GM19099 (cell line): ENCODE measurements at regions not wholly inside any gene's neighbourhood (a gene's known extent, or its start where the extent isn't known, plus 50 kb on each side); places are given as distances from the start of the nearest gene placed in this dataset.

Source experiments
- POLR2A ChIP-seq: IDR thresholded peaks from 3 replicates; pipeline ENCODE4 v1.6.1; 2011; ENCODE audit warnings: low read depth; ENCODE audit not compliant: insufficient read length; ENCODE audit errors: extremely low read depth

GRCh38 chr1:172887162-172887561 lies 163.6 kb downstream of the TNFSF18 start:
- no peak for TF ChIP-seq POLR2A

GRCh38 chr1:172893146-172893841 lies 157.4 kb downstream of the TNFSF18 start:
- TF ChIP-seq POLR2A, result no peak

- no peak for TF ChIP-seq POLR2A
Observed at GRCh38 chr1:172894349-172895049, 156.2 kb downstream of the TNFSF18 start.

GRCh38 chr1:172895050-172895460 lies 155.7 kb downstream of the TNFSF18 start:
- TF ChIP-seq POLR2A, result no peak

- TF ChIP-seq POLR2A, result no peak
Observed at GRCh38 chr1:172895761-172896160, 155.0 kb downstream of the TNFSF18 start.

- TF ChIP-seq POLR2A, result no peak
Observed at GRCh38 chr1:172897738-172898137, 153.0 kb downstream of the TNFSF18 start.

GRCh38 chr1:172898866-172899265 lies 151.9 kb downstream of the TNFSF18 start:
- no peak for TF ChIP-seq POLR2A

- no peak for TF ChIP-seq POLR2A
Observed at GRCh38 chr1:172900376-172900997, 150.3 kb downstream of the TNFSF18 start.

GRCh38 chr1:172902200-172902599 lies 148.5 kb downstream of the TNFSF18 start:
- no peak for TF ChIP-seq POLR2A

- TF ChIP-seq POLR2A, result no peak
Observed at GRCh38 chr1:172902861-172903381, 147.8 kb downstream of the TNFSF18 start.

GRCh38 chr1:172903581-172904220 lies 147.0 kb downstream of the TNFSF18 start:
- no peak for TF ChIP-seq POLR2A

GRCh38 chr1:172905452-172905851 lies 145.3 kb downstream of the TNFSF18 start:
- no peak for TF ChIP-seq POLR2A

- TF ChIP-seq POLR2A, result no peak
Observed at GRCh38 chr1:172906778-172907592, 143.8 kb downstream of the TNFSF18 start.

GRCh38 chr1:172907834-172908326 lies 142.9 kb downstream of the TNFSF18 start:
- TF ChIP-seq POLR2A, result no peak
